Panc1 (cell line): ENCODE measurements at regions not wholly inside any gene's neighbourhood (a gene's known extent, or its start where the extent isn't known, plus 50 kb on each side); places are given as distances from the start of the nearest gene placed in this dataset.

Experiments
- ATAC-seq: fragments of 200-7000 bp; cut with Tn5 transposase; 2 replicates; pipeline ENCODE4 v1.9.1; 2020; ENCODE audit warnings: mild to moderate bottlenecking, moderate library complexity
- BruUV-seq: library from RNA; stranded (reverse); fragments of 400-500 nt; replicated peaks from 2 replicates; lab custom pipeline; 2021; lab: Mats Ljungman, UMichigan
- CTCF ChIA-PET: fragments of 300-600 bp; sonication (Branson Sonifier 250); formaldehyde crosslinking; loops from one replicate; lab custom pipeline; 2022; ENCODE audit warnings: antibody characterized with exemption; lab: Charles Lee
- POLR2A ChIA-PET: fragments of 300-600 bp; sonication (Branson Sonifier 250); formaldehyde crosslinking; loops from one replicate; lab custom pipeline; 2022; ENCODE audit warnings: antibody characterized with exemption; lab: Charles Lee
- DNase-seq: peaks from one replicate; pipeline ENCODE4 v3.0.0-alpha.2; 2010; ENCODE audit warnings: low read depth, low spot score
- H3K27ac ChIP-seq: 2 replicates; pipeline ENCODE4 v1.5.1; 2011; ENCODE audit warnings: mild to moderate bottlenecking, low read length, inconsistent platforms
- H3K27me3 ChIP-seq: fragments of 200-500 bp; sonication (Bioruptor generic); 2 replicates; pipeline ENCODE4 v1.6.0; 2014; ENCODE audit warnings: low read length, inconsistent platforms; ENCODE audit not compliant: control insufficient read depth, insufficient read depth
- H3K36me3 ChIP-seq: fragments of 200-500 bp; sonication (Bioruptor generic); 2 replicates; pipeline ENCODE4 v1.5.1; 2014; ENCODE audit warnings: inconsistent platforms, mild to moderate bottlenecking, low read length, moderate library complexity; ENCODE audit not compliant: control insufficient read depth, insufficient read depth
- H3K4me1 ChIP-seq: 2 replicates; pipeline ENCODE4 v1.5.1; 2011; ENCODE audit warnings: inconsistent platforms, mild to moderate bottlenecking, low read length, moderate library complexity; ENCODE audit not compliant: control insufficient read depth, insufficient read depth
- H3K4me3 ChIP-seq, 2 experiments: 2 replicates each; pipeline ENCODE4 v1.5.1; 2011 to 2012; ENCODE audit warnings: low read depth in 2 of 2, low read length in 2 of 2, mild to moderate bottlenecking in 2 of 2, inconsistent platforms in 1 of 2, moderate library complexity in 1 of 2
- H3K9me3 ChIP-seq: fragments of 200-500 bp; sonication (Bioruptor generic); 2 replicates; pipeline ENCODE4 v1.5.1; 2014; ENCODE audit warnings: low read depth, mild to moderate bottlenecking, inconsistent platforms, low read length, moderate library complexity; ENCODE audit not compliant: control insufficient read depth, insufficient read depth
- CTCF ChIP-seq: fragments of 450-650 bp; IDR thresholded peaks from 2 replicates; pipeline ENCODE4 v1.5.1; 2017; ENCODE audit warnings: mild to moderate bottlenecking
- POLR2AphosphoS5 ChIP-seq: IDR thresholded peaks from 2 replicates; pipeline ENCODE4 v1.6.1; 2012; ENCODE audit warnings: mild to moderate bottlenecking, low read depth, low read length, moderate library complexity
- REST ChIP-seq, 2 experiments: IDR thresholded peaks; 2 replicates each; pipeline ENCODE4 v1.6.1; 2011 to 2012; ENCODE audit warnings: low read depth in 2 of 2, control low read depth in 1 of 2, low read length in 1 of 2, mild to moderate bottlenecking in 1 of 2, moderate library complexity in 1 of 2; ENCODE audit not compliant: insufficient read depth in 1 of 2
- SIN3A ChIP-seq: IDR thresholded peaks from 2 replicates; pipeline ENCODE4 v1.6.1; 2012; ENCODE audit warnings: low read depth, mild to moderate bottlenecking, low read length, moderate library complexity, borderline replicate concordance; ENCODE audit not compliant: insufficient read depth
- TCF7L2 ChIP-seq: IDR thresholded peaks from 2 replicates; pipeline ENCODE4 v1.6.1; 2011; ENCODE audit warnings: mild to moderate bottlenecking, low read depth, low read length, inconsistent platforms
- in situ Hi-C: cut with HindIII; loops from 2 replicates; pipeline ENCODE4 v1.10.0; 2016; ENCODE audit warnings: low sequenced_read_pairs, low pct_unique_long_range_greater_than_20kb
- intact Hi-C: fragments of 100-400 bp; cut with micrococcal nuclease; formaldehyde crosslinking; loops from one replicate; pipeline ENCODE4 v1.10.0; 2022; ENCODE audit not compliant: unreplicated experiment

- BruUV-seq = no TSS peak
- H3K27me3 ChIP-seq = no peaks in the 10 kb centered on the region
- ChIA-PET POLR2A (no interaction called here), CTCF (no interaction called here)
- H3K4me1 ChIP-seq = no peaks in the 10 kb centered on the region
- intact Hi-C loops = loop anchor here (10.0 kb wide), 1 partner anchor 48 kb away; no protein-coding TSS in a partner anchor
- no peaks in the 10 kb centered on the region for H3K36me3 ChIP-seq
- H3K4me3 ChIP-seq = no peak overlapping the region
- H3K27ac ChIP-seq = no peak overlapping the region
- H3K9me3 ChIP-seq = no peaks in the 10 kb centered on the region
- TF ChIP-seq TCF7L2 (no peak), REST (IDR thresholded peaks at IDR 0.05; ENCODE audit: insufficient read depth in 1 of 2, low read depth in 2 of 2, low read length in 1 of 2) (no peak), POLR2AphosphoS5 (no peak), CTCF (no peak), SIN3A (no peak)
- DNase-seq = no peak
- in situ Hi-C loops = no loop called here
- no peak for ATAC-seq
These were observed 204.9 kb upstream of the NPSR1 start for GRCh38 chr7:34453150-34453549.

GRCh38 chr7:34454381-34454780 is 203.6 kb upstream of the NPSR1 start:
- CTCF ChIA-PET = no interaction called here
- H3K27ac ChIP-seq = no peak overlapping the region
- in situ Hi-C loops (no loop called here), intact Hi-C loops (loop anchor here (10.0 kb wide), 1 partner anchor 50 kb away; no protein-coding TSS in a partner anchor)
- no peak overlapping the region for H3K4me3 ChIP-seq
- H3K4me1 ChIP-seq = no peaks in the 10 kb centered on the region
- DNase-seq (no peak), ATAC-seq (no peak)
- BruUV-seq = no TSS peak
- no peaks in the 10 kb centered on the region for H3K27me3 ChIP-seq
- TF ChIP-seq CTCF (no peak), SIN3A (no peak), TCF7L2 (no peak), REST (IDR thresholded peaks at IDR 0.05; ENCODE audit: insufficient read depth in 1 of 2, low read depth in 2 of 2, low read length in 1 of 2) (no peak), POLR2AphosphoS5 (no peak)
- no peaks in the 10 kb centered on the region for H3K9me3 ChIP-seq
- POLR2A ChIA-PET = no interaction called here
- H3K36me3 ChIP-seq = no peaks in the 10 kb centered on the region
